HEK293 (cell line): ENCODE measurements at regions not wholly inside any gene's neighbourhood (a gene's known extent, or its start where the extent isn't known, plus 50 kb on each side); places are given as distances from the start of the nearest gene placed in this dataset.

ENCODE experiments used
- CTCF ChIA-PET: fragments of 350-600 bp; formaldehyde crosslinking; extraction: SDS; loops from one replicate; lab custom pipeline; 2021; ENCODE audit warnings: antibody characterized with exemption; lab: Yijun Ruan, JAX
- POLR2A ChIA-PET: fragments of 300-600 bp; formaldehyde crosslinking; extraction: SDS; loops from one replicate; lab custom pipeline; 2020; ENCODE audit warnings: antibody characterized with exemption, inconsistent platforms; lab: Yijun Ruan, JAX
- H3K27ac ChIP-seq: fragments of 200-500 bp; sonication (Bioruptor generic); 2 replicates; pipeline ENCODE4 v1.5.1; 2014; ENCODE audit warnings: low read depth, low read length, control low read depth, inconsistent platforms; ENCODE audit errors: extremely low read depth
- H3K36me3 ChIP-seq, 2 experiments: fragments of 200-500 bp in 1 of 2; sonication (Bioruptor generic) in 1 of 2; 1 replicate in 1 of 2; 2 replicates in 1 of 2; pipeline ENCODE4 v1.5.1; 2014 to 2017; ENCODE audit warnings: inconsistent platforms in 2 of 2, low read length in 2 of 2; ENCODE audit not compliant: control insufficient read depth in 2 of 2, insufficient read depth in 1 of 2
- H3K4me1 ChIP-seq: fragments of 200-500 bp; sonication (Bioruptor generic); 2 replicates; pipeline ENCODE4 v1.5.1; 2014; ENCODE audit warnings: mild to moderate bottlenecking, low read length, inconsistent platforms; ENCODE audit not compliant: control insufficient read depth, insufficient read depth
- H3K4me3 ChIP-seq: 2 replicates; pipeline ENCODE4 v1.5.1; 2011; ENCODE audit warnings: low read depth, mild to moderate bottlenecking, control low read depth, low read length, moderate library complexity
- H3K9me3 ChIP-seq: fragments of 200-500 bp; sonication (Bioruptor generic); 2 replicates; pipeline ENCODE4 v1.5.1; 2014; ENCODE audit warnings: low read depth, low read length, inconsistent platforms; ENCODE audit not compliant: control insufficient read depth, insufficient read depth
- EGR2 ChIP-seq: fragments of 450-650 bp; formaldehyde crosslinking; IDR thresholded peaks from 2 replicates; pipeline ENCODE4 v1.5.1; 2016; ENCODE audit warnings: low read depth, missing biosample characterization, missing genetic modification characterization
- FEZF1 ChIP-seq: fragments of 450-650 bp; formaldehyde crosslinking; IDR thresholded peaks from 2 replicates; pipeline ENCODE4 v1.5.1; 2016; ENCODE audit warnings: missing biosample characterization, missing genetic modification characterization
- GLI2 ChIP-seq: fragments of 450-650 bp; formaldehyde crosslinking; IDR thresholded peaks from 2 replicates; pipeline ENCODE4; 2017; ENCODE audit warnings: missing biosample characterization, missing genetic modification characterization, low read depth, borderline replicate concordance
- MZF1 ChIP-seq: fragments of 450-650 bp; formaldehyde crosslinking; IDR thresholded peaks from 2 replicates; pipeline ENCODE4 v1.5.1; 2017; ENCODE audit warnings: missing biosample characterization, missing genetic modification characterization, borderline replicate concordance
- SETDB1 ChIP-seq: IDR thresholded peaks from one replicate; pipeline ENCODE4 v1.6.1; 2017; ENCODE audit warnings: mild to moderate bottlenecking, low read length, moderate library complexity, mixed read lengths; ENCODE audit not compliant: insufficient read length
- WT1 ChIP-seq: fragments of 450-650 bp; formaldehyde crosslinking; IDR thresholded peaks from 2 replicates; pipeline ENCODE4 v1.5.1; 2016; ENCODE audit warnings: missing biosample characterization, missing genetic modification characterization
- ZFP37 ChIP-seq: fragments of 450-650 bp; formaldehyde crosslinking; IDR thresholded peaks from 2 replicates; pipeline ENCODE4 v1.5.1; 2016; ENCODE audit warnings: missing biosample characterization, missing genetic modification characterization
- ZIC2 ChIP-seq: fragments of 450-650 bp; formaldehyde crosslinking; IDR thresholded peaks from 2 replicates; pipeline ENCODE4 v1.5.1; 2016; ENCODE audit warnings: missing biosample characterization, missing genetic modification characterization
- ZNF155 ChIP-seq: fragments of 450-650 bp; formaldehyde crosslinking; IDR thresholded peaks from 2 replicates; pipeline ENCODE4 v1.5.1; 2016; ENCODE audit warnings: missing biosample characterization, missing genetic modification characterization
- ZNF335 ChIP-seq: fragments of 450-650 bp; formaldehyde crosslinking; conservative IDR thresholded peaks from 2 replicates; pipeline ENCODE4 v1.5.1; 2016; ENCODE audit warnings: missing biosample characterization, missing genetic modification characterization
- ZNF549 ChIP-seq: fragments of 450-650 bp; IDR thresholded peaks from 2 replicates; pipeline ENCODE4 v1.5.1; 2018; ENCODE audit warnings: missing biosample characterization, missing genetic modification characterization, mild to moderate bottlenecking, inconsistent platforms, moderate library complexity
- ZNF585B ChIP-seq: fragments of 450-650 bp; formaldehyde crosslinking; IDR thresholded peaks from 2 replicates; pipeline ENCODE4 v1.5.1; 2016; ENCODE audit warnings: missing biosample characterization, missing genetic modification characterization
- TF ChIP-seq, protein P1 (sequence below): fragments of 450-650 bp; formaldehyde crosslinking; IDR thresholded peaks from 2 replicates; pipeline ENCODE4 v1.5.1; 2017; ENCODE audit warnings: missing biosample characterization, missing genetic modification characterization
- TF ChIP-seq, protein P2 (sequence below): fragments of 450-650 bp; formaldehyde crosslinking; IDR thresholded peaks from 2 replicates; pipeline ENCODE4 v1.5.1; 2016; ENCODE audit warnings: missing biosample characterization, missing genetic modification characterization, low read depth
- TF ChIP-seq, protein P3 (sequence below): sonication (generic); formaldehyde crosslinking; IDR thresholded peaks from 2 replicates; pipeline ENCODE4 v1.8.1; 2022; ENCODE audit warnings: mild to moderate bottlenecking, moderate library complexity, missing genetic modification reagents
- TF ChIP-seq, protein P4 (sequence below): fragments of 450-650 bp; formaldehyde crosslinking; IDR thresholded peaks from 2 replicates; pipeline ENCODE4 v1.5.1; 2016; ENCODE audit warnings: missing biosample characterization, missing genetic modification characterization
- TF ChIP-seq, protein P5 (sequence below): fragments of 450-650 bp; formaldehyde crosslinking; IDR thresholded peaks from 2 replicates; pipeline ENCODE4 v1.5.1; 2017; ENCODE audit warnings: missing biosample characterization, missing genetic modification characterization

DNA sequence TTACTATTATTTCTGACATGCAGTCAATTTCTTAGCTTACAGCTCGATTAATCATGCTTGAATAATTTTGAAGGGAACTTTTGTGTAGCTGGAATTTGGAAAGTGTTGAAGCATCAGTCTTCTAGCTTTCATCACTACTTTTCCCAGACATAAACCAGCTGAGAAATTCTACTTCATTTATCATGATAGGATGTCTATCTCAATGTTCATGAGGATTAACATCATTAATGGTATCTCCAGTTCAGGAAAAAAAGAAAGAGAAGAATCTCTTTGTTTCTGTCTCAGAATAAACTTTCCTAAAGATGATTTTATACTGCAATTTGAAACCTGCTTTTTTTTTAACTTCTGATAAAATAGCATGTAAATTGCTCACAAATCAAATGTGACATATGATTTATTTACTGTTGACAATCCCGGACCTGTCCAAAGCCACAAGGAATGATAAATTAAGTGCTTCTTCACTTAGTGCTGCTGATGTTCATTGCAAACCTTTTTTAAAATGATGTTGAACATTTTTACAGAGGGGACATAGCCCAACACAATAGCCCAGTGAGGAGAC, 412.1 kb upstream of the CLINT1 start:
- no peaks in the 10 kb centered on the region for H3K36me3 ChIP-seq
- TF ChIP-seq, protein P1, sequence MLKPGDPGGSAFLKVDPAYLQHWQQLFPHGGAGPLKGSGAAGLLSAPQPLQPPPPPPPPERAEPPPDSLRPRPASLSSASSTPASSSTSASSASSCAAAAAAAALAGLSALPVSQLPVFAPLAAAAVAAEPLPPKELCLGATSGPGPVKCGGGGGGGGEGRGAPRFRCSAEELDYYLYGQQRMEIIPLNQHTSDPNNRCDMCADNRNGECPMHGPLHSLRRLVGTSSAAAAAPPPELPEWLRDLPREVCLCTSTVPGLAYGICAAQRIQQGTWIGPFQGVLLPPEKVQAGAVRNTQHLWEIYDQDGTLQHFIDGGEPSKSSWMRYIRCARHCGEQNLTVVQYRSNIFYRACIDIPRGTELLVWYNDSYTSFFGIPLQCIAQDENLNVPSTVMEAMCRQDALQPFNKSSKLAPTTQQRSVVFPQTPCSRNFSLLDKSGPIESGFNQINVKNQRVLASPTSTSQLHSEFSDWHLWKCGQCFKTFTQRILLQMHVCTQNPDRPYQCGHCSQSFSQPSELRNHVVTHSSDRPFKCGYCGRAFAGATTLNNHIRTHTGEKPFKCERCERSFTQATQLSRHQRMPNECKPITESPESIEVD (tag by site-specific recombination): peak; percentile 39
- TF ChIP-seq FEZF1 (tag by site-specific recombination): peak; percentile 32; the same call in 1 of the 2 replicates
- TF ChIP-seq, protein P2, sequence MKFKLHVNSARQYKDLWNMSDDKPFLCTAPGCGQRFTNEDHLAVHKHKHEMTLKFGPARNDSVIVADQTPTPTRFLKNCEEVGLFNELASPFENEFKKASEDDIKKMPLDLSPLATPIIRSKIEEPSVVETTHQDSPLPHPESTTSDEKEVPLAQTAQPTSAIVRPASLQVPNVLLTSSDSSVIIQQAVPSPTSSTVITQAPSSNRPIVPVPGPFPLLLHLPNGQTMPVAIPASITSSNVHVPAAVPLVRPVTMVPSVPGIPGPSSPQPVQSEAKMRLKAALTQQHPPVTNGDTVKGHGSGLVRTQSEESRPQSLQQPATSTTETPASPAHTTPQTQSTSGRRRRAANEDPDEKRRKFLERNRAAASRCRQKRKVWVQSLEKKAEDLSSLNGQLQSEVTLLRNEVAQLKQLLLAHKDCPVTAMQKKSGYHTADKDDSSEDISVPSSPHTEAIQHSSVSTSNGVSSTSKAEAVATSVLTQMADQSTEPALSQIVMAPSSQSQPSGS: no peak
- no peak for TF ChIP-seq WT1
- ChIA-PET CTCF (no interaction called here), POLR2A (no interaction called here)
- H3K4me3 ChIP-seq: no peak overlapping the region
- H3K27ac ChIP-seq: no peak overlapping the region
- H3K4me1 ChIP-seq: peaks cover 16% of the 10 kb centered on the region; the same call in 1 of the 2 replicates
- H3K9me3 ChIP-seq: no peaks in the 10 kb centered on the region

DNA sequence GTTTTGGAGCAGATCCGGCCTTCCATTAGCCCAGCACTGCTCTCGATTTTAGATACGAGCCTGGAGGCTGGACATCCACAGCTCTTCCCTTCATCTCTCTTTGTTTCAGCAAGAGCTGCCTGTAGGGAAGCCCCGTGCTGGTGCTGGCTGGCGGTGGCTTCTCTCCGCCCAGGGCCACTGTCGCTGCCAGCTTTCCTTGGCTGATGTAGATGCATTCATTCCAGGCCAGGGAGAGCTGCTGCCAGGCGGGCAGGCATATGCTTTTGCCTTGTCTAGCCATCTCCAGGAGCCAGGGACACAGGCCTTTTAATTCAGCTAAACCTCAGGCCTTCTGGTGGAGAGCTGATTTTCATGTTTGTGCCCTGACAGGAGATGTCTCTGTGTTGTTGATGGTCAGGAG, 409.3 kb upstream of the CLINT1 start:
- Histone ChIP-seq H3K4me1 (peaks cover 21% of the 10 kb centered on the region), H3K36me3 (no peaks in the 10 kb centered on the region), H3K4me3 (no peak overlapping the region), H3K27ac (no peak overlapping the region), H3K9me3 (no peaks in the 10 kb centered on the region)
- POLR2A ChIA-PET: no interaction called here
- CTCF ChIA-PET: interaction anchor here (0.7 kb wide), 1 partner anchor 30 kb away, joined by 3 read pairs; no protein-coding TSS in a partner anchor
- TF ChIP-seq ZIC2 (no peak), FEZF1 (tag by site-specific recombination) (no peak), GLI2 (no peak), EGR2 (tag by site-specific recombination) (no peak), ZNF155 (tag by site-specific recombination) (no peak), ZNF335 (no peak), MZF1 (tag by site-specific recombination) (no peak), ZNF585B (no peak), ZFP37 (tag by site-specific recombination) (no peak)
- TF ChIP-seq, protein P3, sequence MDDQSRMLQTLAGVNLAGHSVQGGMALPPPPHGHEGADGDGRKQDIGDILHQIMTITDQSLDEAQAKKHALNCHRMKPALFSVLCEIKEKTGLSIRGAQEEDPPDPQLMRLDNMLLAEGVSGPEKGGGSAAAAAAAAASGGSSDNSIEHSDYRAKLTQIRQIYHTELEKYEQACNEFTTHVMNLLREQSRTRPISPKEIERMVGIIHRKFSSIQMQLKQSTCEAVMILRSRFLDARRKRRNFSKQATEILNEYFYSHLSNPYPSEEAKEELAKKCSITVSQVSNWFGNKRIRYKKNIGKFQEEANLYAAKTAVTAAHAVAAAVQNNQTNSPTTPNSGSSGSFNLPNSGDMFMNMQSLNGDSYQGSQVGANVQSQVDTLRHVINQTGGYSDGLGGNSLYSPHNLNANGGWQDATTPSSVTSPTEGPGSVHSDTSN (CRISPR knock-in tag): no peak
- TF ChIP-seq, protein P4, sequence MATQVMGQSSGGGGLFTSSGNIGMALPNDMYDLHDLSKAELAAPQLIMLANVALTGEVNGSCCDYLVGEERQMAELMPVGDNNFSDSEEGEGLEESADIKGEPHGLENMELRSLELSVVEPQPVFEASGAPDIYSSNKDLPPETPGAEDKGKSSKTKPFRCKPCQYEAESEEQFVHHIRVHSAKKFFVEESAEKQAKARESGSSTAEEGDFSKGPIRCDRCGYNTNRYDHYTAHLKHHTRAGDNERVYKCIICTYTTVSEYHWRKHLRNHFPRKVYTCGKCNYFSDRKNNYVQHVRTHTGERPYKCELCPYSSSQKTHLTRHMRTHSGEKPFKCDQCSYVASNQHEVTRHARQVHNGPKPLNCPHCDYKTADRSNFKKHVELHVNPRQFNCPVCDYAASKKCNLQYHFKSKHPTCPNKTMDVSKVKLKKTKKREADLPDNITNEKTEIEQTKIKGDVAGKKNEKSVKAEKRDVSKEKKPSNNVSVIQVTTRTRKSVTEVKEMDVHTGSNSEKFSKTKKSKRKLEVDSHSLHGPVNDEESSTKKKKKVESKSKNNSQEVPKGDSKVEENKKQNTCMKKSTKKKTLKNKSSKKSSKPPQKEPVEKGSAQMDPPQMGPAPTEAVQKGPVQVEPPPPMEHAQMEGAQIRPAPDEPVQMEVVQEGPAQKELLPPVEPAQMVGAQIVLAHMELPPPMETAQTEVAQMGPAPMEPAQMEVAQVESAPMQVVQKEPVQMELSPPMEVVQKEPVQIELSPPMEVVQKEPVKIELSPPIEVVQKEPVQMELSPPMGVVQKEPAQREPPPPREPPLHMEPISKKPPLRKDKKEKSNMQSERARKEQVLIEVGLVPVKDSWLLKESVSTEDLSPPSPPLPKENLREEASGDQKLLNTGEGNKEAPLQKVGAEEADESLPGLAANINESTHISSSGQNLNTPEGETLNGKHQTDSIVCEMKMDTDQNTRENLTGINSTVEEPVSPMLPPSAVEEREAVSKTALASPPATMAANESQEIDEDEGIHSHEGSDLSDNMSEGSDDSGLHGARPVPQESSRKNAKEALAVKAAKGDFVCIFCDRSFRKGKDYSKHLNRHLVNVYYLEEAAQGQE: no peak

DNA sequence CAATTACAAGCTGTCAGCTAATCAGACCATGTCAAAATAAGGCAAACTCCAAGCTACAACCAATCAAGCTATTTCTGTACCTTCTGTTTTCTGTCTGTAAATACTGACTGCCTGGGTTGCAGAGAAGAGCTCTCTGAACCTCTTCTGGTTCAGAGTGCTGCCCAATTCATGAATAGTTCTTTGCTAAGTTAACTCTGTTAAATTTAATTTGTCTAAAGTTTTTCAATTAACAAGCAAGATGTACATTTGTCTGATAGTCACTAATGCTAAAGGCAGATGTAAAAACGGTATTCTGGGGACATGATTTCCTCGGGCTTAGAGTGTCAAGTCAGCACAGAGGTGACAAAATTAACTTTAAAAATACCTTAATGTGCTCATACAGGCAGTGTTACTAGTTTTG, 408.3 kb upstream of the CLINT1 start:
- TF ChIP-seq, protein P5, sequence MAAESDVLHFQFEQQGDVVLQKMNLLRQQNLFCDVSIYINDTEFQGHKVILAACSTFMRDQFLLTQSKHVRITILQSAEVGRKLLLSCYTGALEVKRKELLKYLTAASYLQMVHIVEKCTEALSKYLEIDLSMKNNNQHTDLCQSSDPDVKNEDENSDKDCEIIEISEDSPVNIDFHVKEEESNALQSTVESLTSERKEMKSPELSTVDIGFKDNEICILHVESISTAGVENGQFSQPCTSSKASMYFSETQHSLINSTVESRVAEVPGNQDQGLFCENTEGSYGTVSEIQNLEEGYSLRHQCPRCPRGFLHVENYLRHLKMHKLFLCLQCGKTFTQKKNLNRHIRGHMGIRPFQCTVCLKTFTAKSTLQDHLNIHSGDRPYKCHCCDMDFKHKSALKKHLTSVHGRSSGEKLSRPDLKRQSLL (tag by site-specific recombination): no peak
- TF ChIP-seq ZNF549 (tag by site-specific recombination) (peak; percentile 100), SETDB1 (peak; percentile 84)
- Histone ChIP-seq H3K27ac (no peak overlapping the region), H3K36me3 (no peaks in the 10 kb centered on the region), H3K4me3 (no peak overlapping the region), H3K4me1 (peaks cover 18% of the 10 kb centered on the region), H3K9me3 (no peaks in the 10 kb centered on the region)
- ChIA-PET CTCF (no interaction called here), POLR2A (no interaction called here)
